ENCODE measurements at regions not wholly inside any gene's neighbourhood (a gene's known extent, or its start where the extent isn't known, plus 50 kb on each side); places are given as distances from the start of the nearest gene placed in this dataset.

GRCh38 chr14:71770431-71770830 lies 161.8 kb upstream of the RGS6 start:
- TF ChIP-seq EZH2phosphoT487 (IDR thresholded peaks at IDR 0.05; ENCODE audit: borderline replicate concordance, low read depth, low read length) (no peak), CTCF (conservative IDR thresholded peaks at IDR 0.05; ENCODE audit: low read length) (no peak)
